ENCODE measurements at regions not wholly inside any gene's neighbourhood (a gene's known extent, or its start where the extent isn't known, plus 50 kb on each side); places are given as distances from the start of the nearest gene placed in this dataset.

- no peak overlapping the region for H3K27ac ChIP-seq (ENCODE audit: insufficient read depth in 1 of 2, low read depth in 1 of 2, low read length in 2 of 2, poor library complexity in 1 of 2, severe bottlenecking in 2 of 2)
- no peaks in the 10 kb centered on the region for H3K4me1 ChIP-seq (ENCODE audit: control extremely low read depth in 1 of 4, control insufficient read depth in 4 of 4, insufficient read depth in 4 of 4, low read length in 3 of 4)
- no peaks in the 10 kb centered on the region for H3K36me3 ChIP-seq (ENCODE audit: control insufficient read depth in 4 of 4, insufficient read depth in 4 of 4, low read length in 3 of 4)
- ChIA-PET POLR2A (no interaction called here), CTCF (no interaction called here)
- no peaks in the 10 kb centered on the region for H3K27me3 ChIP-seq (replicated peaks in 2 of 5; ENCODE audit: control insufficient read depth in 4 of 5, insufficient read depth in 5 of 5, low read length in 4 of 5)
- H3K4me3 ChIP-seq (ENCODE audit: control insufficient read depth in 1 of 7, extremely low read depth in 1 of 7, insufficient read depth in 4 of 7, low read depth in 2 of 7, low read length in 6 of 7), result no peak overlapping the region
- 100% methylated on average over 1 of the region's 1 CpG for WGBS (ENCODE audit: insufficient coverage)
- no peaks in the 10 kb centered on the region for H3K9me3 ChIP-seq (ENCODE audit: control extremely low read depth in 1 of 5, control insufficient read depth in 4 of 5, insufficient read depth in 2 of 5, low read depth in 1 of 5, low read length in 4 of 5)
- no peak for DNase-seq
Measured at GRCh38 chr7:89928451-89928850, 225.8 kb upstream of the STEAP1 start.

DNA sequence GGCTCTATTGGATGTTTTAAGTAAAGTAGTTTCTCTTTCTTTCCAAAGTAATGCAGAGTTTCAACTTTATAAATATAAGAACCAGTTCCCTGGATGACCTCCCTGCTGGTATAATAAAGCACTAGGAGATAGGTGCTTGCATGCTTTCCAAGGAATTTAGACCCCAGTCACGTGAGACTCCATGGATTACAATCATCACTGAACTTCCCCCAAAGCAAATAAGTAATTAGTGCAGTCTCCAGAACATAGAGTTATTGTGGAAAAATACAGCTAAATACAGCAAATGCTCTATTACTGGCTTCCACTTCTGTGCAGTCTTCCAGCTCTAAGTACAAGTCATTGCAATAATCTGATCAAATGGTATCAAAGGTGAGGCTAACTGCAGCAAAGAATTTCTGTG, 220.2 kb upstream of the STEAP1 start:
- no CpG with 5 or more reads among the region's 1 CpG for WGBS (ENCODE audit: insufficient coverage)
- no peak for DNase-seq
- CTCF ChIA-PET, result no interaction called here

DNA sequence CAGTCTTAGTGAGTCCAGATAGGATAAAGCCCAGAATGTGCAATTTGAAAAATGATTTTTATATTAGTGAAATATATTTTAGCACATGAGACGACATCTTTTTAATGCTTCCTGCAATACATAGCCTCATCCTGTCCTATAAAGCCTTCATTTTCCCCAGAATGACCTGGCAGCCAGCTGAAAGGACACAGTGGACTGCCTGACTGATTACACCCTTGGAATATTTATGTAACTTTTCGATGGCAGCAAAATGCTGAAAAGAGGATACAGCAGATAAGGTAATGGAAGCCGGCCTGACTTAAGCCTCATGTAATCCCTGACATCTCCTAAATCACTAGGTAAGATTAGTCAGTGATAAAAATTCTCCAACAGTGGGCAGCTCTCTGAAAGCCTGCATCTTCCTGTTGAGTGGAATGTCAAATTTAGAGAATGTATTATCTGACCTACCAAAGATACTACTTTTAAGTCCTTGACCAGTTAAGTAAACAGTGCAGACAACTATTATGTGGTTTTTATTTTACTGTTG, 210.7 kb upstream of the STEAP1 start:
- Histone ChIP-seq H3K27me3 (replicated peaks in 2 of 5; ENCODE audit: control insufficient read depth in 4 of 5, insufficient read depth in 5 of 5, low read length in 4 of 5) (no peaks in the 10 kb centered on the region), H3K4me1 (ENCODE audit: control extremely low read depth in 1 of 4, control insufficient read depth in 4 of 4, insufficient read depth in 4 of 4, low read length in 3 of 4) (no peaks in the 10 kb centered on the region), H3K4me3 (ENCODE audit: control insufficient read depth in 1 of 7, extremely low read depth in 1 of 7, insufficient read depth in 4 of 7, low read depth in 2 of 7, low read length in 6 of 7) (no peak overlapping the region), H3K9me3 (ENCODE audit: control extremely low read depth in 1 of 5, control insufficient read depth in 4 of 5, insufficient read depth in 2 of 5, low read depth in 1 of 5, low read length in 4 of 5) (peaks cover 0 to 2% (median 0%) of the 10 kb centered on the region in 5 experiments), H3K27ac (ENCODE audit: insufficient read depth in 1 of 2, low read depth in 1 of 2, low read length in 2 of 2, poor library complexity in 1 of 2, severe bottlenecking in 2 of 2) (no peak overlapping the region), H3K36me3 (ENCODE audit: control insufficient read depth in 4 of 4, insufficient read depth in 4 of 4, low read length in 3 of 4) (no peaks in the 10 kb centered on the region)
- POLR2A ChIA-PET, result no interaction called here
- no CpG with 5 or more reads among the region's 3 CpGs for WGBS (ENCODE audit: insufficient coverage)
- DNase-seq, result no peak
- CTCF ChIA-PET, result no interaction called here

More for the DNA sequence above, 220.2 kb upstream of the STEAP1 start:
- Histone ChIP-seq H3K27ac (ENCODE audit: insufficient read depth in 1 of 2, low read depth in 1 of 2, low read length in 2 of 2, poor library complexity in 1 of 2, severe bottlenecking in 2 of 2) (no peak overlapping the region), H3K9me3 (ENCODE audit: control extremely low read depth in 1 of 5, control insufficient read depth in 4 of 5, insufficient read depth in 2 of 5, low read depth in 1 of 5, low read length in 4 of 5) (no peaks in the 10 kb centered on the region), H3K4me1 (ENCODE audit: control extremely low read depth in 1 of 4, control insufficient read depth in 4 of 4, insufficient read depth in 4 of 4, low read length in 3 of 4) (no peaks in the 10 kb centered on the region), H3K4me3 (ENCODE audit: control insufficient read depth in 1 of 7, extremely low read depth in 1 of 7, insufficient read depth in 4 of 7, low read depth in 2 of 7, low read length in 6 of 7) (no peak overlapping the region), H3K27me3 (replicated peaks in 2 of 5; ENCODE audit: control insufficient read depth in 4 of 5, insufficient read depth in 5 of 5, low read length in 4 of 5) (no peaks in the 10 kb centered on the region), H3K36me3 (ENCODE audit: control insufficient read depth in 4 of 4, insufficient read depth in 4 of 4, low read length in 3 of 4) (no peaks in the 10 kb centered on the region)
- POLR2A ChIA-PET, result no interaction called here

DNA sequence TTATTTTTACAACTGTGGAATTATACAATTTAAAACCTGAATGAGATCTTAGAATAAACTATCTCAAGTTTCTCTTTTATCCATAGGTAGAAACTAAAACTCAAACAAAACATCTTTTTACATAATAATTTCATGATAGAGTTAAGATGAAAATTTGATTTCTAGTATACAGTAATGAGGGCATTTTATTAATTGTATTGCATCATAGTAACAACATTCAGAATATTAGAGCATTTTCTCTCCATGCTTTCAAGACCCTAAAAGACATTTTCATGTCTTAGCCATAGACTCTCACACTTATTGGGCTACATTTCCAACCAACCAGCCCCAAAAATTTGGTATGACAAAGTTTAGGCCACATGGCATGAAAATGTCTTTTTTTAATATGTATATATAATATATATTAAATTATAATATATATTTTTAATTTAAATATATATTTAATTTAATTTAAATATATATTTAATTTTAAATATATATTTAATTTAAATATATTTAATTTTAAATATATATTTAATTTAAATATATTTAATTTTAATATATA, 195.7 kb upstream of the STEAP1 start:
- DNase-seq, result no peak
- CTCF ChIA-PET, result no interaction called here
- Histone ChIP-seq H3K36me3 (ENCODE audit: control insufficient read depth in 4 of 4, insufficient read depth in 4 of 4, low read length in 3 of 4) (no peaks in the 10 kb centered on the region), H3K4me3 (ENCODE audit: control insufficient read depth in 1 of 7, extremely low read depth in 1 of 7, insufficient read depth in 4 of 7, low read depth in 2 of 7, low read length in 6 of 7) (no peak overlapping the region), H3K4me1 (ENCODE audit: control extremely low read depth in 1 of 4, control insufficient read depth in 4 of 4, insufficient read depth in 4 of 4, low read length in 3 of 4) (no peaks in the 10 kb centered on the region), H3K27ac (ENCODE audit: insufficient read depth in 1 of 2, low read depth in 1 of 2, low read length in 2 of 2, poor library complexity in 1 of 2, severe bottlenecking in 2 of 2) (no peak overlapping the region), H3K9me3 (ENCODE audit: control extremely low read depth in 1 of 5, control insufficient read depth in 4 of 5, insufficient read depth in 2 of 5, low read depth in 1 of 5, low read length in 4 of 5) (no peaks in the 10 kb centered on the region), H3K27me3 (replicated peaks in 2 of 5; ENCODE audit: control insufficient read depth in 4 of 5, insufficient read depth in 5 of 5, low read length in 4 of 5) (no peaks in the 10 kb centered on the region)
- POLR2A ChIA-PET, result no interaction called here

DNA sequence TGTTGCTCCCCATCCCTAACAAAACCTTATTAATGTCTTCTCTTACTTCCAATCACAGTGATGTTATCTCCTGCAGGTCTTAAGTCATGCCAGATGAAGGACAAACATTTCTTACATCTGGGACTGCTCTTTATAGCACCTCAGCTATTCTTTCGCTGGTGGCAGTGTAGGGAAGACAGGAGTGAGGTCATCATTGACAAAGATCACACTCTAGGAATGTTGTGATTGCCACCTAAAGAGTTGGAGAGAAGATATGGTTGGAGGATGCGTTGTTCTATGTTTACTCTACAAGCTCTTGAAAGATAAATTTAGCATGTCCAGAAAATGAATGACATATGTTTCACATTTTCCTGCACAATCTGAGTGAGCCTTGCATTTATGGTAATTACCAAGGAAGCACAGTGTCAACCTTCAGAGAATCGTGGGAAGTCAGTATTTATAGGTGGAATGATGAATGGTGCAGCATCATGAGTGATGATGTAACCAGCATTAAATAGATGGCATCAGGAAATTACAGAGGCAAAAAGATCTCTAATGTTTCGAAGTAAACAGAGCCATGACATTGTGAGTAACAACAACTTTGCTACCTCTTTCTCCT, 188.1 kb upstream of the STEAP1 start:
- ChIA-PET CTCF (no interaction called here), POLR2A (no interaction called here)
- Histone ChIP-seq H3K27ac (ENCODE audit: insufficient read depth in 1 of 2, low read depth in 1 of 2, low read length in 2 of 2, poor library complexity in 1 of 2, severe bottlenecking in 2 of 2) (no peak overlapping the region), H3K9me3 (ENCODE audit: control extremely low read depth in 1 of 5, control insufficient read depth in 4 of 5, insufficient read depth in 2 of 5, low read depth in 1 of 5, low read length in 4 of 5) (peaks cover 0 to 1% (median 0%) of the 10 kb centered on the region in 5 experiments), H3K4me1 (ENCODE audit: control extremely low read depth in 1 of 4, control insufficient read depth in 4 of 4, insufficient read depth in 4 of 4, low read length in 3 of 4) (no peaks in the 10 kb centered on the region), H3K4me3 (ENCODE audit: control insufficient read depth in 1 of 7, extremely low read depth in 1 of 7, insufficient read depth in 4 of 7, low read depth in 2 of 7, low read length in 6 of 7) (no peak overlapping the region), H3K27me3 (replicated peaks in 2 of 5; ENCODE audit: control insufficient read depth in 4 of 5, insufficient read depth in 5 of 5, low read length in 4 of 5) (no peaks in the 10 kb centered on the region), H3K36me3 (ENCODE audit: control insufficient read depth in 4 of 4, insufficient read depth in 4 of 4, low read length in 3 of 4) (no peaks in the 10 kb centered on the region)
- 89% methylated on average over 3 of the region's 4 CpGs for WGBS (ENCODE audit: insufficient coverage)
- DNase-seq, result no peak

GRCh38 chr7:89975577-89975976, 178.7 kb upstream of the STEAP1 start:
- Histone ChIP-seq H3K27ac (ENCODE audit: insufficient read depth in 1 of 2, low read depth in 1 of 2, low read length in 2 of 2, poor library complexity in 1 of 2, severe bottlenecking in 2 of 2) (no peak overlapping the region), H3K4me1 (ENCODE audit: control extremely low read depth in 1 of 4, control insufficient read depth in 4 of 4, insufficient read depth in 4 of 4, low read length in 3 of 4) (no peaks in the 10 kb centered on the region), H3K27me3 (replicated peaks in 2 of 5; ENCODE audit: control insufficient read depth in 4 of 5, insufficient read depth in 5 of 5, low read length in 4 of 5) (no peaks in the 10 kb centered on the region), H3K36me3 (ENCODE audit: control insufficient read depth in 4 of 4, insufficient read depth in 4 of 4, low read length in 3 of 4) (no peaks in the 10 kb centered on the region), H3K9me3 (ENCODE audit: control extremely low read depth in 1 of 5, control insufficient read depth in 4 of 5, insufficient read depth in 2 of 5, low read depth in 1 of 5, low read length in 4 of 5) (no peaks in the 10 kb centered on the region), H3K4me3 (ENCODE audit: control insufficient read depth in 1 of 7, extremely low read depth in 1 of 7, insufficient read depth in 4 of 7, low read depth in 2 of 7, low read length in 6 of 7) (no peak overlapping the region)
- no peak for DNase-seq
- no CpG with 5 or more reads among the region's 2 CpGs for WGBS (ENCODE audit: insufficient coverage)
- POLR2A ChIA-PET, result no interaction called here
- CTCF ChIA-PET, result no interaction called here

GRCh38 chr7:89987665-89988064, 166.6 kb upstream of the STEAP1 start:
- POLR2A ChIA-PET, result no interaction called here
- Histone ChIP-seq H3K27ac (ENCODE audit: insufficient read depth in 1 of 2, low read depth in 1 of 2, low read length in 2 of 2, poor library complexity in 1 of 2, severe bottlenecking in 2 of 2) (no peak overlapping the region), H3K4me1 (ENCODE audit: control extremely low read depth in 1 of 4, control insufficient read depth in 4 of 4, insufficient read depth in 4 of 4, low read length in 3 of 4) (no peaks in the 10 kb centered on the region), H3K9me3 (ENCODE audit: control extremely low read depth in 1 of 5, control insufficient read depth in 4 of 5, insufficient read depth in 2 of 5, low read depth in 1 of 5, low read length in 4 of 5) (peaks cover 0 to 3% (median 0%) of the 10 kb centered on the region in 5 experiments), H3K27me3 (replicated peaks in 2 of 5; ENCODE audit: control insufficient read depth in 4 of 5, insufficient read depth in 5 of 5, low read length in 4 of 5) (no peaks in the 10 kb centered on the region), H3K36me3 (ENCODE audit: control insufficient read depth in 4 of 4, insufficient read depth in 4 of 4, low read length in 3 of 4) (no peaks in the 10 kb centered on the region), H3K4me3 (ENCODE audit: control insufficient read depth in 1 of 7, extremely low read depth in 1 of 7, insufficient read depth in 4 of 7, low read depth in 2 of 7, low read length in 6 of 7) (no peak overlapping the region)
- DNase-seq, result no peak
- 90% methylated on average over 2 of the region's 3 CpGs for WGBS (ENCODE audit: insufficient coverage)
- CTCF ChIA-PET, result no interaction called here
